Endothelial cell of umbilical vein (primary cell): ENCODE measurements at regions not wholly inside any gene's neighbourhood (a gene's known extent, or its start where the extent isn't known, plus 50 kb on each side); places are given as distances from the start of the nearest gene placed in this dataset.

ENCODE experiments used
- BruUV-seq: library from RNA; stranded (reverse); fragments of 400-500 nt; replicated peaks from 2 replicates; lab custom pipeline; 2021; lab: Mats Ljungman, UMichigan
- CTCF ChIA-PET: fragments of 300-600, 350-600 bp; sonication (Branson Sonifier 250); formaldehyde crosslinking; loops from one replicate; lab custom pipeline; 2021; ENCODE audit warnings: antibody characterized with exemption, inconsistent platforms; lab: Charles Lee
- POLR2A ChIA-PET: fragments of 300-600, 350-600 bp; sonication (Branson Sonifier 250); formaldehyde crosslinking; loops from one replicate; lab custom pipeline; 2021; ENCODE audit warnings: antibody characterized with exemption, inconsistent platforms; lab: Charles Lee
- DNase-seq: peaks from one replicate; pipeline ENCODE4 v3.0.0-alpha.2; 2011; ENCODE audit warnings: low read depth, low spot score
- FAIRE-seq: peaks from 2 replicates; lab custom pipeline; 2011; peaks lifted over from hg19 to GRCh38; lab: Jason Lieb, UNC
- H2AFZ ChIP-seq: 2 replicates; pipeline ENCODE4 v1.6.0; 2012; ENCODE audit warnings: low read depth, low read length, control low read depth, inconsistent platforms
- H3K27ac ChIP-seq: 2 replicates; pipeline ENCODE4 v1.5.1; 2011; ENCODE audit warnings: low read depth, mild to moderate bottlenecking, control low read depth, low read length, moderate library complexity; ENCODE audit not compliant: insufficient read depth
- H3K27me3 ChIP-seq, 2 experiments: 2 replicates each; pipeline versions ENCODE4 v1.6.0 to v1.6.1; 2011; ENCODE audit warnings: low read length in 2 of 2, mixed read lengths in 1 of 2; ENCODE audit not compliant: control insufficient read depth in 2 of 2, insufficient read depth in 2 of 2
- H3K36me3 ChIP-seq, 2 experiments: 2 replicates in 1 of 2; 3 replicates in 1 of 2; pipeline ENCODE4 v1.5.1; 2011; ENCODE audit warnings: low read length in 2 of 2, mild to moderate bottlenecking in 1 of 2, moderate library complexity in 1 of 2; ENCODE audit not compliant: control insufficient read depth in 2 of 2, insufficient read depth in 2 of 2; ENCODE audit errors: extremely low read depth in 1 of 2
- H3K4me1 ChIP-seq: 3 replicates; pipeline ENCODE4 v1.5.1; 2011; ENCODE audit warnings: mild to moderate bottlenecking, low read length; ENCODE audit not compliant: control insufficient read depth, insufficient read depth; ENCODE audit errors: extremely low read depth
- H3K4me2 ChIP-seq: 2 replicates; pipeline ENCODE4 v1.6.1; 2011; ENCODE audit warnings: low read length, control low read depth, mixed read lengths; ENCODE audit not compliant: insufficient read depth
- H3K4me3 ChIP-seq, 3 experiments: fragments of 200-600 bp in 1 of 3; sonication (generic), shearing (Covaris generic) in 1 of 3; replicated peaks in 1 of 3; 2 replicates each; pipeline ENCODE4 v1.5.1; 2011 to 2016; ENCODE audit warnings: control low read depth in 3 of 3, low read length in 3 of 3, mild to moderate bottlenecking in 2 of 3, inconsistent platforms in 1 of 3, low read depth in 1 of 3, moderate library complexity in 1 of 3; ENCODE audit not compliant: insufficient read depth in 1 of 3
- H3K79me2 ChIP-seq: 2 replicates; pipeline ENCODE4 v1.6.0; 2012; ENCODE audit warnings: low read length, inconsistent platforms; ENCODE audit not compliant: control insufficient read depth, insufficient read depth
- H3K9ac ChIP-seq: replicated peaks from 2 replicates; pipeline ENCODE3; 2011; ENCODE audit warnings: low read length, control low read depth; ENCODE audit not compliant: insufficient read depth; ENCODE audit errors: extremely low read depth
- H3K9me1 ChIP-seq: replicated peaks from 3 replicates; pipeline ENCODE4 v1.6.0; 2011; ENCODE audit warnings: mild to moderate bottlenecking, low read length; ENCODE audit not compliant: control insufficient read depth, insufficient read depth; ENCODE audit errors: extremely low read depth
- H3K9me3 ChIP-seq: replicated peaks from 2 replicates; pipeline ENCODE4 v1.5.1; 2012; ENCODE audit warnings: low read length, inconsistent platforms; ENCODE audit not compliant: control insufficient read depth, insufficient read depth
- H4K20me1 ChIP-seq: replicated peaks from 2 replicates; pipeline ENCODE3; 2011; ENCODE audit warnings: mild to moderate bottlenecking, low read length; ENCODE audit not compliant: control insufficient read depth, insufficient read depth; ENCODE audit errors: extremely low read depth
- EZH2 ChIP-seq: IDR thresholded peaks from 2 replicates; pipeline ENCODE4 v1.6.1; 2012; ENCODE audit warnings: borderline replicate concordance, low read depth, mild to moderate bottlenecking, moderate library complexity, low read length, inconsistent platforms; ENCODE audit not compliant: severe bottlenecking
- FOS ChIP-seq: IDR thresholded peaks from 2 replicates; pipeline ENCODE4 v1.6.1; 2011; ENCODE audit warnings: mild to moderate bottlenecking, low read length, moderate library complexity, borderline replicate concordance; ENCODE audit not compliant: insufficient read depth
- GATA2 ChIP-seq: IDR thresholded peaks from 2 replicates; pipeline ENCODE4 v1.7.0; 2011; ENCODE audit warnings: low read depth, mild to moderate bottlenecking, moderate library complexity, mixed read lengths, low read length; ENCODE audit not compliant: insufficient read length, insufficient read depth
- JUN ChIP-seq: IDR thresholded peaks from 2 replicates; pipeline ENCODE4 v1.6.1; 2011; ENCODE audit warnings: borderline replicate concordance, low read depth; ENCODE audit not compliant: insufficient read length, insufficient read depth
- MYC ChIP-seq: IDR thresholded peaks from one replicate; pipeline ENCODE4 v1.6.1; 2011; ENCODE audit warnings: mild to moderate bottlenecking, low read depth, low read length
- POLR2A ChIP-seq: IDR thresholded peaks from 2 replicates; pipeline ENCODE4 v1.6.1; 2012; ENCODE audit warnings: low read depth, mild to moderate bottlenecking, control low read depth, low read length
- POLR2AphosphoS5 ChIP-seq: IDR thresholded peaks from 2 replicates; pipeline ENCODE4 v1.6.1; 2012; ENCODE audit warnings: low read depth, mild to moderate bottlenecking, control low read depth, low read length, moderate library complexity; ENCODE audit not compliant: insufficient read depth
- dilution Hi-C: fragments of 300-500 bp; cut with MboI; formaldehyde crosslinking; loops from one replicate; pipeline ENCODE4 v1.15.0; 2019; ENCODE audit warnings: low sequenced_read_pairs; ENCODE audit not compliant: extremely low pct_ligation_motif_present
- intact Hi-C: fragments of 100-400 bp; cut with micrococcal nuclease; formaldehyde crosslinking; loops from one replicate; pipeline ENCODE4 v1.10.0; 2022
- TF ChIP-seq, protein P1 (sequence below): IDR thresholded peaks from 2 replicates; pipeline ENCODE4 v1.6.1; 2011; ENCODE audit not compliant: insufficient read depth, insufficient read length
- TF ChIP-seq, protein P2 (sequence below), 2 donors: IDR thresholded peaks; 1 replicate in 1 of 2; 2 replicates in 1 of 2; pipeline ENCODE4 v1.5.1; 2011; ENCODE audit warnings: low read length in 2 of 2, mild to moderate bottlenecking in 2 of 2, moderate library complexity in 2 of 2, control low read depth in 1 of 2, inconsistent platforms in 1 of 2, low read depth in 1 of 2; ENCODE audit not compliant: insufficient read depth in 1 of 2; ENCODE audit errors: extremely low read depth in 1 of 2

DNA sequence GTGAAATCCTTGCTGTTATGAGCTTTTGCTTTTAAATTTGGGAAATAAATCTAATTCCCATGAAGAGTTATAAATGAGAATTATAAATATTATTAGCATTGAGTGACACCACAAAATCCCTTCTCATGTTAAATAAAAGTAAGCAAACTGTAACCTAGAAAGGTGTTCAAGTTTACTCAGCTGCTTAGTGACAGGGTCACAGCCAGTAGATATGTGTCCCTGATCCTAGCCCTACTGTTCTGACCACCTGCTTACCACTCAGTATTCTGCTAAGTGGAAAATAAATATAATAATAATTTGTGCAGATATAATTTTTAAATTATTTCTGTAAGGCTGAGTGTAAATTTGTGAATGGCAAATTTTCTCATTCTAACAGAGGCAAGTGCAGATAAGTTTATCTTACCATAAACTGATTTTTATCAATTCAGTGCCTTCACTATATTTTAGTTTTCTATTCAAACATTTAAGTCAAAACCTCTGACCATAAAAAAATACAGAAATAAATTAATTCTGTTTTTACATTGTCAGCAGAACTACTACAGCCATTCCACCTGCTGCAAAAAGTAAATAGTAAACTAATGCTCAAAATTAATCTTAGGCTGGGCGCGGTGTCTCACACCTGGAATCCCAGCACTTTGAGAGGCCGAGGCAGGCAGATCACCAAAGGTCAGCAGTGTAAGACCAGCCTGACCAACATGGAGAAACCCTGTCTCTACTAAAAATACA lies 118.2 kb downstream of the TENT5A start:
- dilution Hi-C loops (no loop called here), intact Hi-C loops (no loop called here)
- no peak overlapping the region for H3K4me2 ChIP-seq
- no peak overlapping the region for H3K27ac ChIP-seq
- H2AFZ ChIP-seq, result no peak overlapping the region
- no peak for TF ChIP-seq GATA2
- TF ChIP-seq MYC, result no peak
- no peak for TF ChIP-seq EZH2
- TF ChIP-seq, protein P1, sequence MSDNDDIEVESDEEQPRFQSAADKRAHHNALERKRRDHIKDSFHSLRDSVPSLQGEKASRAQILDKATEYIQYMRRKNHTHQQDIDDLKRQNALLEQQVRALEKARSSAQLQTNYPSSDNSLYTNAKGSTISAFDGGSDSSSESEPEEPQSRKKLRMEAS, result no peak
- no peak for TF ChIP-seq FOS
- TF ChIP-seq POLR2A, result no peak
- no peak for TF ChIP-seq POLR2AphosphoS5
- TF ChIP-seq JUN, result no peak
- TF ChIP-seq, protein P2, sequence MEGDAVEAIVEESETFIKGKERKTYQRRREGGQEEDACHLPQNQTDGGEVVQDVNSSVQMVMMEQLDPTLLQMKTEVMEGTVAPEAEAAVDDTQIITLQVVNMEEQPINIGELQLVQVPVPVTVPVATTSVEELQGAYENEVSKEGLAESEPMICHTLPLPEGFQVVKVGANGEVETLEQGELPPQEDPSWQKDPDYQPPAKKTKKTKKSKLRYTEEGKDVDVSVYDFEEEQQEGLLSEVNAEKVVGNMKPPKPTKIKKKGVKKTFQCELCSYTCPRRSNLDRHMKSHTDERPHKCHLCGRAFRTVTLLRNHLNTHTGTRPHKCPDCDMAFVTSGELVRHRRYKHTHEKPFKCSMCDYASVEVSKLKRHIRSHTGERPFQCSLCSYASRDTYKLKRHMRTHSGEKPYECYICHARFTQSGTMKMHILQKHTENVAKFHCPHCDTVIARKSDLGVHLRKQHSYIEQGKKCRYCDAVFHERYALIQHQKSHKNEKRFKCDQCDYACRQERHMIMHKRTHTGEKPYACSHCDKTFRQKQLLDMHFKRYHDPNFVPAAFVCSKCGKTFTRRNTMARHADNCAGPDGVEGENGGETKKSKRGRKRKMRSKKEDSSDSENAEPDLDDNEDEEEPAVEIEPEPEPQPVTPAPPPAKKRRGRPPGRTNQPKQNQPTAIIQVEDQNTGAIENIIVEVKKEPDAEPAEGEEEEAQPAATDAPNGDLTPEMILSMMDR (IDR thresholded peaks at IDR 0.05; ENCODE audit: extremely low read depth in 1 of 2, insufficient read depth in 1 of 2, low read depth in 1 of 2, low read length in 2 of 2), result no peak
- H3K9me1 ChIP-seq, result no peaks in the 10 kb centered on the region
- FAIRE-seq, result no peak
- no peaks in the 10 kb centered on the region for H4K20me1 ChIP-seq
- H3K9ac ChIP-seq, result no peak overlapping the region
- peaks cover 2% of the 10 kb centered on the region for H3K9me3 ChIP-seq
- H3K36me3 ChIP-seq, result no peaks in the 10 kb centered on the region
- no peaks in the 10 kb centered on the region for H3K79me2 ChIP-seq
- no peak overlapping the region for H3K4me3 ChIP-seq
- BruUV-seq, result no TSS peak
- no peaks in the 10 kb centered on the region for H3K4me1 ChIP-seq
- POLR2A ChIA-PET, result no interaction called here
- no peaks in the 10 kb centered on the region for H3K27me3 ChIP-seq
- no peak for DNase-seq
- CTCF ChIA-PET, result no interaction called here
